Kidney epithelial cell (primary cell): ENCODE measurements at regions not wholly inside any gene's neighbourhood (a gene's known extent, or its start where the extent isn't known, plus 50 kb on each side); places are given as distances from the start of the nearest gene placed in this dataset.

Source experiments
- DNase-seq: peaks from one replicate; pipeline ENCODE4 v3.0.0-alpha.2; 2010; ENCODE audit warnings: low read depth
- H3K27me3 ChIP-seq: 2 replicates; pipeline ENCODE4 v1.6.0; 2011; ENCODE audit warnings: low read length; ENCODE audit not compliant: control insufficient read depth, insufficient read depth
- H3K36me3 ChIP-seq: 2 replicates; pipeline ENCODE4 v1.5.1; 2011; ENCODE audit warnings: low read length; ENCODE audit not compliant: control insufficient read depth, insufficient read depth
- H3K4me3 ChIP-seq: 2 replicates; pipeline ENCODE4 v1.5.1; 2011; ENCODE audit warnings: low read depth, mild to moderate bottlenecking, control low read depth, low read length
- TF ChIP-seq, protein P1 (sequence below): IDR thresholded peaks from 2 replicates; pipeline ENCODE4 v1.5.1; 2011; ENCODE audit warnings: mild to moderate bottlenecking, moderate library complexity, low read length, control low read depth, inconsistent platforms; ENCODE audit not compliant: insufficient read depth, poor library complexity, severe bottlenecking

DNA sequence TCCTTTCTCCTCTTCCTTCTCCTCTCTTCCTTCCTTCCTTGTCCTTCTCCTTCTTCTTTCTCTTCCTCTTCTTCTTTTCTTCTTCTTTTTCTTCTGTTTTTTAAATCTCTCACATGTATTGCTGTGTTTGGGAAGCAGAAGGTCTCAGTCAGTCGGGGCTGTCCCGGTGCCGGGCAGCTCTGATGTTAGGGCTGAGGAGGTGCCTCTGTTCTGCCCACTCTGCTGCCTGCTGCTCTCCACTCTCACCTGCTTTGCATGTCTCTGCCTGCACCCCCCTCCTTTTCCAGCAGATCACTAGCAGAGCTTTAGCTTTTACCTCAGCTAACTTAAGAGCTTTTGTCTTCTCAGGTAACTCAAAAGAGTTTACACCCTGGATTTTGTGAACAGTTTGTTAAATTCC, 276.6 kb downstream of the CHRM3 start:
- no peaks in the 10 kb centered on the region for H3K36me3 ChIP-seq
- TF ChIP-seq, protein P1, sequence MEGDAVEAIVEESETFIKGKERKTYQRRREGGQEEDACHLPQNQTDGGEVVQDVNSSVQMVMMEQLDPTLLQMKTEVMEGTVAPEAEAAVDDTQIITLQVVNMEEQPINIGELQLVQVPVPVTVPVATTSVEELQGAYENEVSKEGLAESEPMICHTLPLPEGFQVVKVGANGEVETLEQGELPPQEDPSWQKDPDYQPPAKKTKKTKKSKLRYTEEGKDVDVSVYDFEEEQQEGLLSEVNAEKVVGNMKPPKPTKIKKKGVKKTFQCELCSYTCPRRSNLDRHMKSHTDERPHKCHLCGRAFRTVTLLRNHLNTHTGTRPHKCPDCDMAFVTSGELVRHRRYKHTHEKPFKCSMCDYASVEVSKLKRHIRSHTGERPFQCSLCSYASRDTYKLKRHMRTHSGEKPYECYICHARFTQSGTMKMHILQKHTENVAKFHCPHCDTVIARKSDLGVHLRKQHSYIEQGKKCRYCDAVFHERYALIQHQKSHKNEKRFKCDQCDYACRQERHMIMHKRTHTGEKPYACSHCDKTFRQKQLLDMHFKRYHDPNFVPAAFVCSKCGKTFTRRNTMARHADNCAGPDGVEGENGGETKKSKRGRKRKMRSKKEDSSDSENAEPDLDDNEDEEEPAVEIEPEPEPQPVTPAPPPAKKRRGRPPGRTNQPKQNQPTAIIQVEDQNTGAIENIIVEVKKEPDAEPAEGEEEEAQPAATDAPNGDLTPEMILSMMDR, result no peak
- no peak overlapping the region for H3K4me3 ChIP-seq
- DNase-seq, result no peak
- H3K27me3 ChIP-seq, result no peaks in the 10 kb centered on the region

DNA sequence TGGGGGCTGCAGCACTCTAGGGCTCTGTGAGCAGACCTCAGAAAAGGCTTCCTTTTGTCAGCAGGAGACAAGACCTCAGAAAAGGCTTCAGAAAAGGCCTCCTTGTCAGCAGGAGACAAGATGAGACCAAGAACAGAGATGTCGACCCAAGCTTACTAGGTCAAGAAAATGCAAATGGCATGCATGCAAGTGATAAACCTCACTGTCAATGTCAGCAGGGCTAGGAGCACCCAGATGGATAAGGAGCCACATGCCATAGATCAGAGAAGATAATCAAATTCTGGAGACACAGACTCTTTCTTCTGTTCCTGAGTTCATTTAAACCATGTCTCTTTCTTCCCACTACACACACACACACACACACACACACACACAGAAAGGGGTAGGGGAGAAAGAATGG, 285.9 kb downstream of the CHRM3 start:
- no peaks in the 10 kb centered on the region for H3K36me3 ChIP-seq
- no peak overlapping the region for H3K4me3 ChIP-seq
- no peak for DNase-seq
- no peaks in the 10 kb centered on the region for H3K27me3 ChIP-seq
- TF ChIP-seq, protein P1, result no peak

DNA sequence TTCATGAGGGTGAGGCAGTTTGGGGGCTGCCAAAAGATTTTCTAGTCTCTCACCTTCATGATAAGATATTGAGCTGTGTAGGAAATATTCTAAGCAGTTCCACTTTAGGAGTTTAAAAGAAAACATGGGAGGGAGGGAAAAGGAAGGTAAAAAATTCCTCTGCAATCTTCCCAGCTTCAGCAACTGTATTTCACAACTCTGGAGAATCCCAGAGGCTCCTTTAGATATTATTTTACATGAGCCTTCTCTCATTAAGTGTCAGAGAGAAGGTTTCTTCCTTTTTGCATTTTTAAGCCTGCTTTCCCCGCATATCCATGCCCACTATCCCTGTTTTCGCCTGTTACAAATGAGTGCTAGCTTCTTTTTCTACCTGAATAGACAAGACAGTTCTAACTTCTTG, 289.4 kb downstream of the CHRM3 start:
- TF ChIP-seq, protein P1, result no peak
- no peaks in the 10 kb centered on the region for H3K27me3 ChIP-seq
- no peaks in the 10 kb centered on the region for H3K36me3 ChIP-seq
- no peak for DNase-seq
- no peak overlapping the region for H3K4me3 ChIP-seq

DNA sequence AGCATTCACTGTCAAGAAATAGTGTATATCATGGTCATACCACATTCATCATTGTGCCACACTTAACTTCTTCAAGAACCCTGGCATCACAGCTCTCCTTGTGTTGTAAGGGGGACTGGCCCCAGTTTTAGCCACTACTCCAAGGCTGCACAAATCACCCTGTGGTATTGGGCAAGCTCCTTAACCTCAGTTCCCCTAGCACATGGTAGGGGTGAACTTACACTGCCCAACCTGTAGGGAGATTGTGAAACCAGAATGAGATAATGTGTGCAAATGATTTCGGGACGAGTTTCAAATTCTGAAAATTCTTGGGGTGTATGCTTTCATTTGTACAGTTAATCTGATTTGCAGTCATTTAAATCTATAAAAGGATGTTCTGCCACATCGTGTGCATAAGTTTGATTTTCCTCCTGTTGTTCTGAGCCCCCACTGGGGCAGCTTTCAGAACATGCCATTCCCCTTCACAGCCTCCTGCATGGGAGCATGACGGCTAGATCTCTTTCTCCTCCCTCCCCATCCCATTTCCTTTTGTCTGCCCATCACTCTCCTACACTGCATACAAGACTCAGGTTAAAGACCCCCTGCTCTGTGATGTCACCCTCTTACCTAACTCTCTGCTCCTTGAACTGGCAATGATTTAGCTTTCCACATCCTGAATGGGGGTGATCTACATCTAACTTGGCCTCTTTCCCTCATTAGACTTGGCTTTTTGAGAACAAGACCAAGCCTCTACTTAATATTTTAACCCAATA, 290.3 kb downstream of the CHRM3 start:
- TF ChIP-seq, protein P1, result no peak
- Histone ChIP-seq H3K4me3 (no peak overlapping the region), H3K27me3 (no peaks in the 10 kb centered on the region), H3K36me3 (no peaks in the 10 kb centered on the region)
- no peak for DNase-seq

DNA sequence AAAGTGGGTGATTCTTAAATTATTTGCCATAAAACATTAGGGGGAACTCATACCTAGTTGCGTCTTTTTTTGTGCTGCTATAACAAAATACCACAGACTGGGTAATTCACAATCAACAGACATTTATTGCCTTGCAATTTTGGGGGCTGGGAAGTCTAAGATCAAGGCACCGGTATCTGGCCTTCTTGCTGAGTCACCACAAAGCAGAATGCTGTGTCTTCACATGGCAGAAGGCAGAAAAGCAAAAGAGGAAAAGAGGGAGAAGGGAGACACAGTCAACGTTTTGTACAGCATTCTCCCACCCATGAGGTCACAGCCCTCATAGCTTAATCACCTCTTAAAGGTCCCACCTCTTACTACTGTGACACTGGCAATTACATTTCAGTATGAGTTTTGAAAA, 291.0 kb downstream of the CHRM3 start:
- no peaks in the 10 kb centered on the region for H3K27me3 ChIP-seq
- no peak for DNase-seq
- H3K36me3 ChIP-seq, result no peaks in the 10 kb centered on the region
- no peak overlapping the region for H3K4me3 ChIP-seq
- TF ChIP-seq, protein P1, result no peak

DNA sequence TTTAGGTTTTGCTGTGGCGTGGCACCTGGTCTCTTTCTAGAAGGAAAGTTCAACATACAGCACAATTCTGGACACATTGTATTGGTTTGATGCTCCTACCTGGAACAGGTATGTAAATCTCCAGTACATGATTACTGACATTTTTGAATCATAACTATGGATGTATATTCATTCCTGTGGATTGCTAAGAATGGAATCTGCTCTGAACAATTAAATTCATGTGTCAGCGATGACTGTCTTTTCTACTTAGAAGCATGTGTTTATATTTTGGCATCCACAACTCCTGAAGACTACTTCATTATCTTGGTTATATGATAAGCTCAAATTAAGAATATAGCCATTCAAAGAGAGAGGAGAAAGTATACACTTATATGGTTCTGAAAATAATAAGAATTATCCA, 291.8 kb downstream of the CHRM3 start:
- H3K27me3 ChIP-seq, result no peaks in the 10 kb centered on the region
- TF ChIP-seq, protein P1, result no peak
- H3K4me3 ChIP-seq, result no peak overlapping the region
- no peaks in the 10 kb centered on the region for H3K36me3 ChIP-seq
- DNase-seq, result no peak
